ENCODE measurements at regions not wholly inside any gene's neighbourhood (a gene's known extent, or its start where the extent isn't known, plus 50 kb on each side); places are given as distances from the start of the nearest gene placed in this dataset.
A peak's percentile ranks its signal among the peaks of the same experiment; 100 is the strongest.

- DNase-seq = peak; percentile 85
- Histone ChIP-seq H3K79me1 (ENCODE audit: low read length) (no peaks in the 10 kb centered on the region), H2BK120ac (ENCODE audit: low read depth, low read length) (no peak overlapping the region), H3K79me2 (ENCODE audit: control insufficient read depth, insufficient read depth, low read length) (no peaks in the 10 kb centered on the region), H4K5ac (ENCODE audit: low read length) (no peak overlapping the region), H3K56ac (ENCODE audit: low read length) (no peak overlapping the region), H4K8ac (ENCODE audit: low read depth, low read length) (no peak overlapping the region), H3K27ac (ENCODE audit: low read depth, low read length) (no peak overlapping the region), H3K27me3 (ENCODE audit: insufficient read depth, low read length, poor library complexity) (no peaks in the 10 kb centered on the region), H3K23ac (ENCODE audit: low read length) (no peak overlapping the region), H2AK5ac (ENCODE audit: low read length) (no peak overlapping the region), H3K4me2 (ENCODE audit: low read length) (no peak overlapping the region), H2BK5ac (ENCODE audit: low read length) (no peak overlapping the region), H3K9ac (ENCODE audit: low read length) (no peak overlapping the region), H3K4ac (ENCODE audit: low read depth, low read length) (no peak overlapping the region), H3K18ac (ENCODE audit: low read length) (no peak overlapping the region), H3K4me1 (ENCODE audit: control insufficient read depth, low read depth, low read length) (no peaks in the 10 kb centered on the region), H3K36me3 (ENCODE audit: control insufficient read depth, insufficient read depth, low read length) (no peaks in the 10 kb centered on the region), H3K4me3 (ENCODE audit: low read length) (no peak overlapping the region), H2BK15ac (replicated peaks; ENCODE audit: low read depth) (no peak overlapping the region)
- WGBS (ENCODE audit: extremely low coverage, insufficient coverage, low lambda C conversion rate) = no CpG with 5 or more reads among the region's 2 CpGs
Observed at GRCh38 chr2:76642129-76642528, 880.0 kb downstream of the LRRTM4 start.

- H3K36me3 ChIP-seq (ENCODE audit: control insufficient read depth, insufficient read depth, low read length) = no peaks in the 10 kb centered on the region
- H3K4me2 ChIP-seq (ENCODE audit: low read length) = no peak overlapping the region
- no peak overlapping the region for H2AK5ac ChIP-seq (ENCODE audit: low read length)
- no peak overlapping the region for H2BK5ac ChIP-seq (ENCODE audit: low read length)
- H3K4ac ChIP-seq (ENCODE audit: low read depth, low read length) = no peak overlapping the region
- H4K5ac ChIP-seq (ENCODE audit: low read length) = no peak overlapping the region
- H3K4me1 ChIP-seq (ENCODE audit: control insufficient read depth, low read depth, low read length) = no peaks in the 10 kb centered on the region
- H3K9ac ChIP-seq (ENCODE audit: low read length) = no peak overlapping the region
- H3K79me1 ChIP-seq (ENCODE audit: low read length) = no peaks in the 10 kb centered on the region
- DNase-seq = no peak
- no peak overlapping the region for H3K18ac ChIP-seq (ENCODE audit: low read length)
- no peak overlapping the region for H3K4me3 ChIP-seq (ENCODE audit: low read length)
- no peak overlapping the region for H4K8ac ChIP-seq (ENCODE audit: low read depth, low read length)
- H3K56ac ChIP-seq (ENCODE audit: low read length) = no peak overlapping the region
- no peak overlapping the region for H2BK120ac ChIP-seq (ENCODE audit: low read depth, low read length)
- no peaks in the 10 kb centered on the region for H3K79me2 ChIP-seq (ENCODE audit: control insufficient read depth, insufficient read depth, low read length)
- H2BK15ac ChIP-seq (replicated peaks; ENCODE audit: low read depth) = no peak overlapping the region
- no peaks in the 10 kb centered on the region for H3K27me3 ChIP-seq (ENCODE audit: insufficient read depth, low read length, poor library complexity)
- no peak overlapping the region for H3K27ac ChIP-seq (ENCODE audit: low read depth, low read length)
- WGBS (ENCODE audit: extremely low coverage, insufficient coverage, low lambda C conversion rate) = no CpG with 5 or more reads among the region's 3 CpGs
- no peak overlapping the region for H3K23ac ChIP-seq (ENCODE audit: low read length)
Observed at GRCh38 chr2:76641506-76641905, 880.7 kb downstream of the LRRTM4 start.

GRCh38 chr2:76640905-76641304 lies 881.3 kb downstream of the LRRTM4 start:
- no peak overlapping the region for H3K56ac ChIP-seq (ENCODE audit: low read length)
- no peak overlapping the region for H4K5ac ChIP-seq (ENCODE audit: low read length)
- H3K27me3 ChIP-seq (ENCODE audit: insufficient read depth, low read length, poor library complexity) = no peaks in the 10 kb centered on the region
- H3K27ac ChIP-seq (ENCODE audit: low read depth, low read length) = no peak overlapping the region
- H3K4me2 ChIP-seq (ENCODE audit: low read length) = no peak overlapping the region
- DNase-seq = no peak
- H3K18ac ChIP-seq (ENCODE audit: low read length) = no peak overlapping the region
- H3K9ac ChIP-seq (ENCODE audit: low read length) = no peak overlapping the region
- no peaks in the 10 kb centered on the region for H3K79me1 ChIP-seq (ENCODE audit: low read length)
- H2BK5ac ChIP-seq (ENCODE audit: low read length) = no peak overlapping the region
- H3K79me2 ChIP-seq (ENCODE audit: control insufficient read depth, insufficient read depth, low read length) = no peaks in the 10 kb centered on the region
- H3K4me3 ChIP-seq (ENCODE audit: low read length) = no peak overlapping the region
- no peak overlapping the region for H4K8ac ChIP-seq (ENCODE audit: low read depth, low read length)
- H3K4ac ChIP-seq (ENCODE audit: low read depth, low read length) = no peak overlapping the region
- no peaks in the 10 kb centered on the region for H3K4me1 ChIP-seq (ENCODE audit: control insufficient read depth, low read depth, low read length)
- no peak overlapping the region for H2AK5ac ChIP-seq (ENCODE audit: low read length)
- H2BK15ac ChIP-seq (replicated peaks; ENCODE audit: low read depth) = no peak overlapping the region
- H2BK120ac ChIP-seq (ENCODE audit: low read depth, low read length) = no peak overlapping the region
- no CpG with 5 or more reads among the region's 1 CpG for WGBS (ENCODE audit: extremely low coverage, insufficient coverage, low lambda C conversion rate)
- no peaks in the 10 kb centered on the region for H3K36me3 ChIP-seq (ENCODE audit: control insufficient read depth, insufficient read depth, low read length)
- H3K23ac ChIP-seq (ENCODE audit: low read length) = no peak overlapping the region

- Histone ChIP-seq H3K4me1 (ENCODE audit: control insufficient read depth, low read depth, low read length) (no peaks in the 10 kb centered on the region), H3K4me2 (ENCODE audit: low read length) (no peak overlapping the region), H3K4ac (ENCODE audit: low read depth, low read length) (no peak overlapping the region), H4K5ac (ENCODE audit: low read length) (no peak overlapping the region), H3K36me3 (ENCODE audit: control insufficient read depth, insufficient read depth, low read length) (no peaks in the 10 kb centered on the region), H2BK120ac (ENCODE audit: low read depth, low read length) (no peak overlapping the region), H2BK5ac (ENCODE audit: low read length) (no peak overlapping the region), H3K56ac (ENCODE audit: low read length) (no peak overlapping the region), H3K27me3 (ENCODE audit: insufficient read depth, low read length, poor library complexity) (no peaks in the 10 kb centered on the region), H3K27ac (ENCODE audit: low read depth, low read length) (no peak overlapping the region), H2BK15ac (replicated peaks; ENCODE audit: low read depth) (no peak overlapping the region), H3K18ac (ENCODE audit: low read length) (no peak overlapping the region), H3K23ac (ENCODE audit: low read length) (no peak overlapping the region), H3K4me3 (ENCODE audit: low read length) (no peak overlapping the region), H2AK5ac (ENCODE audit: low read length) (no peak overlapping the region), H3K79me2 (ENCODE audit: control insufficient read depth, insufficient read depth, low read length) (no peaks in the 10 kb centered on the region), H4K8ac (ENCODE audit: low read depth, low read length) (no peak overlapping the region), H3K79me1 (ENCODE audit: low read length) (no peaks in the 10 kb centered on the region), H3K9ac (ENCODE audit: low read length) (no peak overlapping the region)
- no CpG with 5 or more reads among the region's 5 CpGs for WGBS (ENCODE audit: extremely low coverage, insufficient coverage, low lambda C conversion rate)
- DNase-seq = no peak
Observed at GRCh38 chr2:76639171-76639680, 883.0 kb downstream of the LRRTM4 start.

GRCh38 chr2:76633276-76633921 lies 888.8 kb downstream of the LRRTM4 start:
- no peaks in the 10 kb centered on the region for H3K79me1 ChIP-seq (ENCODE audit: low read length)
- no peak overlapping the region for H3K56ac ChIP-seq (ENCODE audit: low read length)
- H4K8ac ChIP-seq (ENCODE audit: low read depth, low read length) = no peak overlapping the region
- no peak overlapping the region for H3K27ac ChIP-seq (ENCODE audit: low read depth, low read length)
- no peak overlapping the region for H2AK5ac ChIP-seq (ENCODE audit: low read length)
- no peaks in the 10 kb centered on the region for H3K4me1 ChIP-seq (ENCODE audit: control insufficient read depth, low read depth, low read length)
- H3K27me3 ChIP-seq (ENCODE audit: insufficient read depth, low read length, poor library complexity) = no peaks in the 10 kb centered on the region
- DNase-seq = no peak
- H3K23ac ChIP-seq (ENCODE audit: low read length) = no peak overlapping the region
- WGBS (ENCODE audit: extremely low coverage, insufficient coverage, low lambda C conversion rate) = no CpG with 5 or more reads among the region's 3 CpGs
- no peak overlapping the region for H3K18ac ChIP-seq (ENCODE audit: low read length)
- H2BK5ac ChIP-seq (ENCODE audit: low read length) = no peak overlapping the region
- H3K4me2 ChIP-seq (ENCODE audit: low read length) = no peak overlapping the region
- H3K9ac ChIP-seq (ENCODE audit: low read length) = no peak overlapping the region
- no peak overlapping the region for H2BK120ac ChIP-seq (ENCODE audit: low read depth, low read length)
- H3K4ac ChIP-seq (ENCODE audit: low read depth, low read length) = no peak overlapping the region
- no peak overlapping the region for H4K5ac ChIP-seq (ENCODE audit: low read length)
- H3K36me3 ChIP-seq (ENCODE audit: control insufficient read depth, insufficient read depth, low read length) = no peaks in the 10 kb centered on the region
- no peak overlapping the region for H3K4me3 ChIP-seq (ENCODE audit: low read length)
- no peak overlapping the region for H2BK15ac ChIP-seq (replicated peaks; ENCODE audit: low read depth)
- no peaks in the 10 kb centered on the region for H3K79me2 ChIP-seq (ENCODE audit: control insufficient read depth, insufficient read depth, low read length)

GRCh38 chr2:76625101-76625500 lies 897.1 kb downstream of the LRRTM4 start:
- no peak overlapping the region for H4K8ac ChIP-seq (ENCODE audit: low read depth, low read length)
- H3K27me3 ChIP-seq (ENCODE audit: insufficient read depth, low read length, poor library complexity) = no peaks in the 10 kb centered on the region
- H3K23ac ChIP-seq (ENCODE audit: low read length) = no peak overlapping the region
- H3K4me2 ChIP-seq (ENCODE audit: low read length) = no peak overlapping the region
- no CpG with 5 or more reads among the region's 3 CpGs for WGBS (ENCODE audit: extremely low coverage, insufficient coverage, low lambda C conversion rate)
- no peak for DNase-seq
- H3K56ac ChIP-seq (ENCODE audit: low read length) = no peak overlapping the region
- H2BK5ac ChIP-seq (ENCODE audit: low read length) = no peak overlapping the region
- H3K4me1 ChIP-seq (ENCODE audit: control insufficient read depth, low read depth, low read length) = no peaks in the 10 kb centered on the region
- no peaks in the 10 kb centered on the region for H3K79me2 ChIP-seq (ENCODE audit: control insufficient read depth, insufficient read depth, low read length)
- H3K36me3 ChIP-seq (ENCODE audit: control insufficient read depth, insufficient read depth, low read length) = no peaks in the 10 kb centered on the region
- no peaks in the 10 kb centered on the region for H3K79me1 ChIP-seq (ENCODE audit: low read length)
- H2BK15ac ChIP-seq (replicated peaks; ENCODE audit: low read depth) = no peak overlapping the region
- H3K4ac ChIP-seq (ENCODE audit: low read depth, low read length) = no peak overlapping the region
- H2AK5ac ChIP-seq (ENCODE audit: low read length) = no peak overlapping the region
- H3K4me3 ChIP-seq (ENCODE audit: low read length) = no peak overlapping the region
- H2BK120ac ChIP-seq (ENCODE audit: low read depth, low read length) = no peak overlapping the region
- no peak overlapping the region for H3K9ac ChIP-seq (ENCODE audit: low read length)
- H3K27ac ChIP-seq (ENCODE audit: low read depth, low read length) = no peak overlapping the region
- no peak overlapping the region for H4K5ac ChIP-seq (ENCODE audit: low read length)
- H3K18ac ChIP-seq (ENCODE audit: low read length) = no peak overlapping the region

All from mesendoderm (in vitro differentiated cells).